ENCODE measurements at regions not wholly inside any gene's neighbourhood (a gene's known extent, or its start where the extent isn't known, plus 50 kb on each side); places are given as distances from the start of the nearest gene placed in this dataset.
"Not testable (repeated sequence)": the region's sequence is repeated elsewhere in the genome, so short reads cannot be mapped to it uniquely, and the experiment has no call there.

DNA sequence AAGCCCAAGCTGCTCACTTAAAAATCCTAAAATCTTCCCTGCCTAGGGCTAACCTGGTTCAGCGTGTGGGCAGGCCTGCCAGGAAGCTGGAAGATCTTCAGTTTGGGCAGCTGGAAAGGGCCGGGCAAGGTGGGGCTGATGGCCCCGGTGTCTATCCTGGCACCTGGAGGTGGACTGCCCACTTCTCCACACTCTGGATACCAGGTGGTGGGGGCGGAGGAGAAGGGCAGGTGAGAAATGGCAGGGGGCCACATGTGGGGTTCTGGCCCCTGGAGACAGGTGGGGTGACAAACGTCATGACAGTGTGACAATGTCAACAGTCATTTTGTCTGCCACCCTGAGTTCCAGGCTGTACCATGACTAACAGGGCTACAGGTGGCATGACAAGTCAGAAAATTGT, 78.5 kb upstream of the C16orf82 start:
- DNase-seq (ENCODE audit: low read depth) (no peak), FAIRE-seq (no peak)
- Histone ChIP-seq H3K27me3 (ENCODE audit: control insufficient read depth, insufficient read depth, low read length) (no peaks in the 10 kb centered on the region), H3K36me3 (ENCODE audit: control insufficient read depth, insufficient read depth, low read length) (no peaks in the 10 kb centered on the region), H3K4me3 (ENCODE audit: low read depth, low read length) (no peak overlapping the region)
- TF ChIP-seq, protein P1, sequence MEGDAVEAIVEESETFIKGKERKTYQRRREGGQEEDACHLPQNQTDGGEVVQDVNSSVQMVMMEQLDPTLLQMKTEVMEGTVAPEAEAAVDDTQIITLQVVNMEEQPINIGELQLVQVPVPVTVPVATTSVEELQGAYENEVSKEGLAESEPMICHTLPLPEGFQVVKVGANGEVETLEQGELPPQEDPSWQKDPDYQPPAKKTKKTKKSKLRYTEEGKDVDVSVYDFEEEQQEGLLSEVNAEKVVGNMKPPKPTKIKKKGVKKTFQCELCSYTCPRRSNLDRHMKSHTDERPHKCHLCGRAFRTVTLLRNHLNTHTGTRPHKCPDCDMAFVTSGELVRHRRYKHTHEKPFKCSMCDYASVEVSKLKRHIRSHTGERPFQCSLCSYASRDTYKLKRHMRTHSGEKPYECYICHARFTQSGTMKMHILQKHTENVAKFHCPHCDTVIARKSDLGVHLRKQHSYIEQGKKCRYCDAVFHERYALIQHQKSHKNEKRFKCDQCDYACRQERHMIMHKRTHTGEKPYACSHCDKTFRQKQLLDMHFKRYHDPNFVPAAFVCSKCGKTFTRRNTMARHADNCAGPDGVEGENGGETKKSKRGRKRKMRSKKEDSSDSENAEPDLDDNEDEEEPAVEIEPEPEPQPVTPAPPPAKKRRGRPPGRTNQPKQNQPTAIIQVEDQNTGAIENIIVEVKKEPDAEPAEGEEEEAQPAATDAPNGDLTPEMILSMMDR (IDR thresholded peaks at IDR 0.05; ENCODE audit: insufficient read depth, low read length, severe bottlenecking) = no peak

DNA sequence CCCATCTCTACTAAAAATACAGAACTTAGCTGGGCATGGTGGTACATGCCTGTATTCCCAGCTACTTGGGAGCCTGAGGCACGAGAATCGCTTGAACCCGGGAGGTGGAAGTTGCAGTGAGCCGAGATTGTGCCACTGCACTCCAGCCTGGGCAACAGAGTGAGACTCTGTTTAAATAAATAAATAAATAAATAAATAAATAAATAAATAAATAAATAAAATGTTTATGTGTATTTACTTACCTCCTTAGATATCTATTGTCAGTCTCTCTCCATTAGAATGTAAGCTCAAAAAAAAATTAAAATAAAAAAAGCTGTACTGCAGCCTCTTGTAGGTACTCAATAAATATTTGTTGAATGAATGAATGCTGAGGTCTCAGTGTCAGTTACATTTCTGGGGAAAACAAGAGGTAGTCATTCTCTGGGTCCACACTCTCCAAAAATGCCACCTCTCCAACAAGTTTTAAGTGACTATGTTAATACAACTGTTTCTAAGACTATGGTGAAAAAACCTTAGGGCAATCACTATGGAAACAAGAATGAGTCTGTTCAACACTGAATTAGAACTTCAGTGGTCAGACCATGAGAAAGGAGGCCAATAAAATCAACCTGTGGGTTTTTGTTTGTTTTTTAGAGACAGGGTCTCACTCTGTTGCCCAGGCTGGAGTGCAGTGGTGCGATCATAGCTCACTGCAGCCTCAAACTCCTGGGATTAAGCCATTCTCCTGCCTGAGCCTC, 76.2 kb upstream of the C16orf82 start:
- not testable (repeated sequence) for FAIRE-seq; H3K36me3 ChIP-seq (ENCODE audit: control insufficient read depth, insufficient read depth, low read length); H3K27me3 ChIP-seq (ENCODE audit: control insufficient read depth, insufficient read depth, low read length); H3K4me3 ChIP-seq (ENCODE audit: low read depth, low read length); DNase-seq (ENCODE audit: low read depth)

DNA sequence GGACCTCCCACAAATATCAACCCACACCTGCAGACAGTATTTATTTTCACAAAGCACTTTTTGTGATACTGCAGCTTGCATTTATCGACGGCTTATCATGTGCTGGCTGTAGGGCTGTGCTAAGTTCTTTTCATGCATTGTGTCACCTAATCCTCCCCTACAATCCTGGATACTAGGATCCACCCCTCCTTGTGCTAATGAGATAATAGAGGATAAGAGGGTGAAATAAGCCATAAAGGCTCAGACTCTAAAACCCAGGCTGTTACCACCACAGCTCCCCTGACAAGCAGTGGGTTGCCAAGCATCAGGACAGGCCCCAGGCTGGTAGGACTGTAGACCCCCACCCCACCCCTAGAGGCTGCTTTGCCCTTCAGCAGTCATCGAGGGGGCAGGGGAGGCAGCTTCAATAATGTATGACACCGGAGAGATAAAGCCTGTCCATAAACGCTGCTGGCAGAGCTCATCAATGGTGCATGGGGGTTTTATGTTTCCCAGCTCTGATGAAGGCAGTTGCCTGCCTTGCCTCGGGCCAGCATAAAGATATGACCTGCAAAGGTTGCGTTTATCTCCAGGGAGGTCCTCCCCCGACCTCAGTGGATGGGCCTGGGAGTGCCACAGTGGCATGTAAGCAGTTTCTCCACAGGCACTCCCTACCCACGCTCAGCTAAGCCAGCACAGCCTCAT, 73.9 kb upstream of the C16orf82 start:
- DNase-seq (ENCODE audit: low read depth) (no peak), FAIRE-seq (no peak)
- H3K27me3 ChIP-seq (ENCODE audit: control insufficient read depth, insufficient read depth, low read length) = no peaks in the 10 kb centered on the region

GRCh38 chr16:26993511-26993910, 73.2 kb upstream of the C16orf82 start:
- no peak overlapping the region for H3K4me3 ChIP-seq (ENCODE audit: low read depth, low read length)
- H3K36me3 ChIP-seq (ENCODE audit: control insufficient read depth, insufficient read depth, low read length) = no peaks in the 10 kb centered on the region
- TF ChIP-seq, protein P1 (IDR thresholded peaks at IDR 0.05; ENCODE audit: insufficient read depth, low read length, severe bottlenecking) = no peak
- FAIRE-seq (no peak), DNase-seq (ENCODE audit: low read depth) (no peak)
- no peaks in the 10 kb centered on the region for H3K27me3 ChIP-seq (ENCODE audit: control insufficient read depth, insufficient read depth, low read length)

More for the DNA sequence above, 73.9 kb upstream of the C16orf82 start:
- Histone ChIP-seq H3K36me3 (ENCODE audit: control insufficient read depth, insufficient read depth, low read length) (no peaks in the 10 kb centered on the region), H3K4me3 (ENCODE audit: low read depth, low read length) (no peak overlapping the region)
- TF ChIP-seq, protein P1 (IDR thresholded peaks at IDR 0.05; ENCODE audit: insufficient read depth, low read length, severe bottlenecking) = no peak

DNA sequence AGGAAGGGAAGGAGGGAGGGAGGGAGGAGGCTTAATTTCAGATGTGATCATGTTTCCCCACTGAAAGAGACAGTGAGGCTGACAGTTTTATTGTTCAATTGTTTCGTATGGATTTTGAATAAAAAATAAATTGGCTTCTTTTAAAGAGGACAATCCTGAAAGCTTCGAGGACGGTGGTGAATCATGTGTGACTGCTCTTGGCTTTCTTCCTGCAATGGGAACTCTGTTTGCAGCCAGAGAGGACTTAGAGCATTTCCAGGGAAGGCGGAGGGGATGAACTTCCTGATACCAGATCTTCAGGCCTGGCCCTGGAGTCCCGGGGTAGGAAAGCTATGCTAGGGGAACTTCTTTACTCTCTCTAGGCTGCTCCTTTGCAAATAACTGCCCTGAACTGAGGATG, 72.8 kb upstream of the C16orf82 start:
- no peaks in the 10 kb centered on the region for H3K36me3 ChIP-seq (ENCODE audit: control insufficient read depth, insufficient read depth, low read length)
- DNase-seq (ENCODE audit: low read depth) = no peak
- TF ChIP-seq, protein P1 (IDR thresholded peaks at IDR 0.05; ENCODE audit: insufficient read depth, low read length, severe bottlenecking) = no peak
- no peaks in the 10 kb centered on the region for H3K27me3 ChIP-seq (ENCODE audit: control insufficient read depth, insufficient read depth, low read length)
- no peak for FAIRE-seq
- H3K4me3 ChIP-seq (ENCODE audit: low read depth, low read length) = no peak overlapping the region

DNA sequence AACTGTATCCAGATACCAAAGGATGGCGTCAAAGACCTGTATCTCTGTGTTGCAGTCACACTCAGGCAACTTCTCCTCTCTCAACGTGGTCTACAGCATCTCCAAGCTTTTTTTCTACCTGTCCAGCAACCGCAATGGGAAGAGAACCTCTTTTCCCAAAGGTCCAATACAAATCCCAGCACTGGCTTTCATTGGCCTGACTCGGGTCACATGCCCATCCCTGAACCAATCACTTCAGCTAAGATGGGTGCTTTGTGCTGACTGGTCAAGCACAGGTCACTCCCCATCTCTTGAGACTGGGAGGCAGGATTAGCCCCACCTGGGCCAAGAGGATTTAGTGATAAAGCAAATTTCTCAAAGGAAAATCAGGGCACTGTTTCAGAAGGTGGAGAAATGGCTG, 71.2 kb upstream of the C16orf82 start:
- FAIRE-seq (no peak), DNase-seq (ENCODE audit: low read depth) (no peak)
- no peaks in the 10 kb centered on the region for H3K27me3 ChIP-seq (ENCODE audit: control insufficient read depth, insufficient read depth, low read length)
- no peak overlapping the region for H3K4me3 ChIP-seq (ENCODE audit: low read depth, low read length)
- TF ChIP-seq, protein P1 (IDR thresholded peaks at IDR 0.05; ENCODE audit: insufficient read depth, low read length, severe bottlenecking) = no peak
- H3K36me3 ChIP-seq (ENCODE audit: control insufficient read depth, insufficient read depth, low read length) = no peaks in the 10 kb centered on the region

All from bronchial epithelial cell (primary cell).